Adrenal gland (tissue), 9 donors: ENCODE measurements at regions not wholly inside any gene's neighbourhood (a gene's known extent, or its start where the extent isn't known, plus 50 kb on each side); places are given as distances from the start of the nearest gene placed in this dataset.
A peak's percentile ranks its signal among the peaks of the same experiment; 100 is the strongest.

Source experiments
- DNase-seq, 7 donors: peaks; one replicate each; pipeline ENCODE4 v3.0.0-alpha.2; 2019 to 2020
- H3K27ac ChIP-seq, 5 donors: fragments of 200-600 bp; sonication (generic) in 4 of 5; 1 replicate in 3 of 5; 2 replicates in 2 of 5; pipeline versions ENCODE4 v1.5.1 to v1.8.0; 2016 to 2020; ENCODE audit warnings: mild to moderate bottlenecking in 1 of 5
- H3K27me3 ChIP-seq: fragments of 200-600 bp; 2 replicates; pipeline ENCODE4 v1.8.0; 2021
- H3K36me3 ChIP-seq, 2 donors: fragments of 200-600 bp; replicated peaks in 1 of 2; 1 replicate in 1 of 2; 2 replicates in 1 of 2; pipeline versions ENCODE4 v1.5.1 to v1.8.0; 2018 to 2022
- H3K4me1 ChIP-seq, 2 donors: fragments of 200-600 bp; replicated peaks in 1 of 2; 1 replicate in 1 of 2; 2 replicates in 1 of 2; pipeline versions ENCODE4 v1.5.1 to v1.8.0; 2018 to 2021
- H3K4me3 ChIP-seq, 4 donors: fragments of 200-600 bp; sonication (generic) in 3 of 4; one replicate each; pipeline ENCODE4 v1.5.1; 2016 to 2018
- H3K9me3 ChIP-seq, 3 donors: fragments of 200-600 bp; sonication (generic) in 1 of 3; replicated peaks in 1 of 3; 1 replicate in 2 of 3; 2 replicates in 1 of 3; pipeline versions ENCODE4 v1.5.1 to v1.8.0; 2016 to 2021
- POLR2A ChIP-seq, 2 donors: fragments of 450-650 bp; IDR thresholded peaks; one replicate each; pipeline ENCODE4 v1.6.1; 2017; ENCODE audit warnings: antibody characterized with exemption in 2 of 2, mild to moderate bottlenecking in 2 of 2, moderate library complexity in 1 of 2
- WGBS, 4 donors: extraction: QIAGEN DNeasy Blood & Tissue Kit in 2 of 4; methylation state at CpG; one replicate each; pipeline versions ENCODE4 v1.1.5 to v1.1.7; 2013 to 2017; 5-methylcytosine and 5-hydroxymethylcytosine counted together
- intact Hi-C, 2 donors: fragments of 100-400 bp; cut with DNase I; formaldehyde crosslinking; loops; one replicate each; pipeline versions ENCODE4 v1.14.1 to v1.15.0; 2022 to 2023
- TF ChIP-seq, protein P1 (sequence below), 6 experiments: fragments of 450-650 bp in 4 of 6; fragments of 200-600 bp in 2 of 6; sonication (generic) in 1 of 6; IDR thresholded peaks; 1 replicate in 5 of 6; 2 replicates in 1 of 6; pipeline versions ENCODE4 v1.5.1 to v1.8.0; 2016 to 2021; ENCODE audit warnings: antibody characterized with exemption in 6 of 6, mild to moderate bottlenecking in 2 of 6, moderate library complexity in 1 of 6
- donor health status: healthy with polysubstance abuse.
- donor health status: Bipolar disorder and iron deficiency.
- donor health status: DM: yes; HTN: yes; CAD: no.
- donor health status: DM: no; HTN: no; CAD: no.
- donor health status: DM: no; HTN: no; CAD: no.

GRCh38 chr16:66255647-66256046 lies 110.8 kb upstream of the CDH5 start:
- no peak overlapping the region for H3K27ac ChIP-seq
- H3K4me1 ChIP-seq: no peaks in the 10 kb centered on the region
- no peaks in the 10 kb centered on the region for H3K36me3 ChIP-seq
- H3K27me3 ChIP-seq: no peaks in the 10 kb centered on the region
- H3K9me3 ChIP-seq: no peaks in the 10 kb centered on the region
- intact Hi-C loops: no loop called here
- H3K4me3 ChIP-seq: no peak overlapping the region
- no peak for DNase-seq
- no peak for TF ChIP-seq POLR2A (IDR thresholded peaks at IDR 0.05)
- TF ChIP-seq, protein P1, sequence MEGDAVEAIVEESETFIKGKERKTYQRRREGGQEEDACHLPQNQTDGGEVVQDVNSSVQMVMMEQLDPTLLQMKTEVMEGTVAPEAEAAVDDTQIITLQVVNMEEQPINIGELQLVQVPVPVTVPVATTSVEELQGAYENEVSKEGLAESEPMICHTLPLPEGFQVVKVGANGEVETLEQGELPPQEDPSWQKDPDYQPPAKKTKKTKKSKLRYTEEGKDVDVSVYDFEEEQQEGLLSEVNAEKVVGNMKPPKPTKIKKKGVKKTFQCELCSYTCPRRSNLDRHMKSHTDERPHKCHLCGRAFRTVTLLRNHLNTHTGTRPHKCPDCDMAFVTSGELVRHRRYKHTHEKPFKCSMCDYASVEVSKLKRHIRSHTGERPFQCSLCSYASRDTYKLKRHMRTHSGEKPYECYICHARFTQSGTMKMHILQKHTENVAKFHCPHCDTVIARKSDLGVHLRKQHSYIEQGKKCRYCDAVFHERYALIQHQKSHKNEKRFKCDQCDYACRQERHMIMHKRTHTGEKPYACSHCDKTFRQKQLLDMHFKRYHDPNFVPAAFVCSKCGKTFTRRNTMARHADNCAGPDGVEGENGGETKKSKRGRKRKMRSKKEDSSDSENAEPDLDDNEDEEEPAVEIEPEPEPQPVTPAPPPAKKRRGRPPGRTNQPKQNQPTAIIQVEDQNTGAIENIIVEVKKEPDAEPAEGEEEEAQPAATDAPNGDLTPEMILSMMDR (IDR thresholded peaks at IDR 0.05): no peak
- 78 to 86% (median 84%) methylated on average over 4 of the region's 4 CpGs for WGBS, 4 donors

DNA sequence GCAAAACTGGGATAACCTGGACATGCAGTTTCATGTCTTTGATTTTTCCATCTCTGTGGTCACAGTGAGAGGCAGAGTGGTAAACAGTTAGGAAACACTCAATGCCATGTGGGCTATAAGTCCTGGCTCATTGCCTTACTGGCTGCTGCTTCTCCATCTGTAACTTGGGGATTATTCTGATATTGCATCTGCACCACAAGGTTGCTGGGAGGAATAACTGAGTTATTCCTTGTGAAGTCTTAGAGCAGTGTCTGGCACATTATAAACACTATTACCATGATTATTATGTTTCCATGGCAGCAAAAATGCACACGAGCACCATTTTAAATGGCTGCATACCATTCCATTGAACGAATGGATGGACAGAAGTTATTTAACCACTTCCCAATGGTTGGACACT lies 111.7 kb upstream of the CDH5 start:
- no peaks in the 10 kb centered on the region for H3K36me3 ChIP-seq
- TF ChIP-seq, protein P1 (IDR thresholded peaks at IDR 0.05): no peak
- no peak for TF ChIP-seq POLR2A (IDR thresholded peaks at IDR 0.05)
- H3K4me1 ChIP-seq: no peaks in the 10 kb centered on the region
- no peak overlapping the region for H3K27ac ChIP-seq
- intact Hi-C loops: no loop called here
- H3K9me3 ChIP-seq: no peaks in the 10 kb centered on the region
- H3K27me3 ChIP-seq: no peaks in the 10 kb centered on the region
- DNase-seq: no peak
- WGBS, 4 donors: 56 to 80% (median 77%) methylated on average over 2 of the region's 2 CpGs
- H3K4me3 ChIP-seq: no peak overlapping the region

GRCh38 chr16:66254106-66254505 lies 112.4 kb upstream of the CDH5 start:
- Histone ChIP-seq H3K4me3 (no peak overlapping the region), H3K4me1 (no peaks in the 10 kb centered on the region), H3K9me3 (no peaks in the 10 kb centered on the region), H3K27me3 (no peaks in the 10 kb centered on the region), H3K36me3 (no peaks in the 10 kb centered on the region), H3K27ac (no peak overlapping the region)
- WGBS, 4 donors: 70 to 94% (median 76%) methylated on average over 2 of the region's 2 CpGs
- intact Hi-C loops: no loop called here
- no peak for DNase-seq
- TF ChIP-seq, protein P1 (IDR thresholded peaks at IDR 0.05): no peak
- no peak for TF ChIP-seq POLR2A (IDR thresholded peaks at IDR 0.05)

DNA sequence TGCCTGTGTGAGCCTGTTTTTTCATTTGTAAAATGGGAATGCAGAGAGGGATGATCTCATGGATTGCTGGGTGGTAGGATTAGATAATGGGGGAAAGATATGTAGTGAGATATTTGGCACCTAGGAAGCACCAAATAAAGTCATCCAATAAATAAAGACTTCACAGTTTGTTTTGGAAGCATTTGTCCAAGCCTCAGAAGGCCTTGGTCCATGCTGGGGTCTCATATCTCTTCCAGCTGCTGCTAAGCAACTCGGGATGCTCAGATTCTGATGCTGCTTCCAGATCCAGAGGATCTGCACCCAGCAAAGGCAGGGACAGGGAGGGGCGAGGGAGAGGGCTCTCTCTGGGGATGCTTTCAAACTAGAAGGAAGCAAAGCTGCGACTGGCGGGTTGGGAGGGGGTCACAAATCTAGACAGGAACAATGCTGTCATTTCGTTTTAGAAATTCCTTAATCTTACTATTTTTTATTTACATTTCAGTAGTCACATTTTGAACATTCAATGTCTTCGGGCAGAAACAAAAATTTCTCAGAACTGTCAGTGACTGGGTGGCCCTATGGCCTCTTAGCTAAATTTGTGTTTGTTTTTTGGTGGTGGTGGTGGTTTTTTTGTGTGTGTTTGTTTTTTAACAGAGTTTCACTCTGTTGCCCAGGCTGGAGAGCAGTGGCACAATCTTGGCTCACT lies 114.9 kb upstream of the CDH5 start:
- intact Hi-C loops: no loop called here
- no peak for DNase-seq
- WGBS, 4 donors: 67 to 79% (median 72%) methylated on average over 6 of the region's 6 CpGs
- no peaks in the 10 kb centered on the region for H3K9me3 ChIP-seq
- no peaks in the 10 kb centered on the region for H3K27me3 ChIP-seq
- peak overlapping the region in 2 of 5 donors; percentile 19 to 83 for H3K27ac ChIP-seq
- no peak for TF ChIP-seq POLR2A (IDR thresholded peaks at IDR 0.05)
- TF ChIP-seq, protein P1 (IDR thresholded peaks at IDR 0.05): no peak
- no peak overlapping the region for H3K4me3 ChIP-seq
- no peaks in the 10 kb centered on the region for H3K36me3 ChIP-seq
- H3K4me1 ChIP-seq: peaks cover 0 to 4% of the 10 kb centered on the region in 2 donors
